GM03348 (cell line): ENCODE measurements at regions not wholly inside any gene's neighbourhood (a gene's known extent, or its start where the extent isn't known, plus 50 kb on each side); places are given as distances from the start of the nearest gene placed in this dataset.
A peak's percentile ranks its signal among the peaks of the same experiment; 100 is the strongest.
"Not testable (repeated sequence)": the region's sequence is repeated elsewhere in the genome, so short reads cannot be mapped to it uniquely, and the experiment has no call there.

Experiments
- DNase-seq: peaks from one replicate; pipeline ENCODE4 v3.0.0; 2012; ENCODE audit warnings: low spot score

GRCh38 chrX:63285375-63285774 lies 65.8 kb downstream of the SPIN4 start:
- DNase-seq: no peak

- no peak for DNase-seq
These were observed 66.5 kb downstream of the SPIN4 start for GRCh38 chrX:63284659-63285058.

- no peak for DNase-seq
These were observed 67.8 kb downstream of the SPIN4 start for GRCh38 chrX:63283348-63283747.

- DNase-seq: no peak
These were observed 68.3 kb downstream of the SPIN4 start for GRCh38 chrX:63282828-63283227.

GRCh38 chrX:63282077-63282476 lies 69.1 kb downstream of the SPIN4 start:
- DNase-seq: no peak

GRCh38 chrX:63281465-63281864 lies 69.7 kb downstream of the SPIN4 start:
- no peak for DNase-seq

GRCh38 chrX:63277394-63277793 lies 73.7 kb downstream of the SPIN4 start:
- DNase-seq: not testable (repeated sequence)

GRCh38 chrX:63275127-63275526 lies 76.0 kb downstream of the SPIN4 start:
- DNase-seq: peak; percentile 41

- DNase-seq: no peak
These were observed 80.3 kb downstream of the SPIN4 start for GRCh38 chrX:63270873-63271272.

GRCh38 chrX:63258144-63258543 lies 93.0 kb downstream of the SPIN4 start:
- DNase-seq: peak; percentile 19

GRCh38 chrX:63250253-63250868 lies 100.8 kb downstream of the SPIN4 start:
- DNase-seq: no peak

GRCh38 chrX:63242689-63243088 lies 108.4 kb downstream of the SPIN4 start:
- DNase-seq: not testable (repeated sequence)

- not testable (repeated sequence) for DNase-seq
These were observed 115.2 kb downstream of the SPIN4 start for GRCh38 chrX:63235963-63236362.

- not testable (repeated sequence) for DNase-seq
These were observed 118.1 kb downstream of the SPIN4 start for GRCh38 chrX:63233013-63233412.

- DNase-seq: not testable (repeated sequence)
These were observed 132.9 kb downstream of the SPIN4 start for GRCh38 chrX:63218202-63218601.

- not testable (repeated sequence) for DNase-seq
These were observed 133.6 kb downstream of the SPIN4 start for GRCh38 chrX:63217549-63217948.

- not testable (repeated sequence) for DNase-seq
These were observed 141.5 kb downstream of the SPIN4 start for GRCh38 chrX:63209645-63210044.

GRCh38 chrX:63209128-63209527 lies 142.0 kb downstream of the SPIN4 start:
- DNase-seq: not testable (repeated sequence)

- not testable (repeated sequence) for DNase-seq
These were observed 146.7 kb downstream of the SPIN4 start for GRCh38 chrX:63204266-63205074.

GRCh38 chrX:63201987-63202386 lies 149.1 kb downstream of the SPIN4 start:
- not testable (repeated sequence) for DNase-seq

GRCh38 chrX:63198693-63199092 lies 152.4 kb downstream of the SPIN4 start:
- not testable (repeated sequence) for DNase-seq

GRCh38 chrX:63192366-63193041 lies 158.6 kb downstream of the SPIN4 start:
- DNase-seq: not testable (repeated sequence)

GRCh38 chrX:63186137-63186536 lies 165.0 kb downstream of the SPIN4 start:
- no peak for DNase-seq
